ENCODE measurements at regions not wholly inside any gene's neighbourhood (a gene's known extent, or its start where the extent isn't known, plus 50 kb on each side); places are given as distances from the start of the nearest gene placed in this dataset.

GRCh38 chr4:174170091-174170490, 113.4 kb downstream of the FBXO8 start:
- Histone ChIP-seq H3K36me3 (ENCODE audit: control insufficient read depth in 1 of 2, insufficient read depth in 2 of 2, low read length in 2 of 2) (no peaks in the 10 kb centered on the region), H2AFZ (ENCODE audit: low read depth, low read length, poor library complexity, severe bottlenecking) (no peak overlapping the region), H3K9me2 (ENCODE audit: insufficient read depth) (no peaks in the 10 kb centered on the region), H3K9me3 (ENCODE audit: control insufficient read depth in 1 of 2, insufficient read depth in 1 of 2, low read depth in 1 of 2, low read length in 2 of 2) (no peaks in the 10 kb centered on the region), H3K27me3 (ENCODE audit: insufficient read depth, low read length) (peaks cover 6% of the 10 kb centered on the region; the same call in 1 of the 2 replicates), H3K4me2 (ENCODE audit: low read length) (no peak overlapping the region), H3K79me2 (ENCODE audit: insufficient read depth, low read length) (no peaks in the 10 kb centered on the region), H4K20me1 (ENCODE audit: insufficient read depth) (no peaks in the 10 kb centered on the region), H3K4me3 (replicated peaks in 1 of 2; ENCODE audit: low read depth in 1 of 2, low read length in 2 of 2) (no peak overlapping the region), H3K4me1 (ENCODE audit: control insufficient read depth in 1 of 2, insufficient read depth in 2 of 2, low read length in 2 of 2) (no peaks in the 10 kb centered on the region), H3K27ac (ENCODE audit: low read depth, low read length) (no peak overlapping the region), H3K9ac (ENCODE audit: low read length) (no peak overlapping the region)
- TF ChIP-seq EZH2 (IDR thresholded peaks at IDR 0.05) (no peak), SRF (IDR thresholded peaks at IDR 0.05; ENCODE audit: low read depth) (no peak), POLR2A (IDR thresholded peaks at IDR 0.05; ENCODE audit: borderline replicate concordance, extremely low read depth, insufficient read depth, insufficient read length) (no peak), ELF1 (IDR thresholded peaks at IDR 0.05; ENCODE audit: borderline replicate concordance, low read depth) (no peak), ZBTB33 (IDR thresholded peaks at IDR 0.05; ENCODE audit: extremely low read depth, insufficient replicate concordance, low read length) (no peak), JUND (IDR thresholded peaks at IDR 0.05) (no peak), MAX (IDR thresholded peaks at IDR 0.05) (no peak), FOSL1 (IDR thresholded peaks at IDR 0.05; ENCODE audit: low read depth) (no peak), SIN3A (IDR thresholded peaks at IDR 0.05; ENCODE audit: low read depth) (no peak), ATF3 (IDR thresholded peaks at IDR 0.05) (no peak), ZFX (IDR thresholded peaks at IDR 0.05) (no peak), EZH2phosphoT487 (IDR thresholded peaks at IDR 0.05; ENCODE audit: borderline replicate concordance) (no peak), SP1 (IDR thresholded peaks at IDR 0.05; ENCODE audit: low read depth) (no peak), REST (IDR thresholded peaks at IDR 0.05; ENCODE audit: low read depth) (no peak), CBX3 (IDR thresholded peaks at IDR 0.05; ENCODE audit: low read depth) (no peak)
- ChIA-PET POLR2A (no interaction called here), CTCF (no interaction called here), RAD21 (ENCODE audit: low non-redundant PET in 1 of 2, low total read pairs in 2 of 2, uncharacterized antibody in 2 of 2, unreplicated experiment in 2 of 2) (no interaction called here)
- ATAC-seq = no peak
- BruUV-seq (replicated peaks) = no TSS peak
- intact Hi-C loops (cut with micrococcal nuclease) = no loop called here
- DNase-seq (ENCODE audit: low read depth, low spot score) = no peak
